NCI-H345 treated with DMSO at 0.1 percent for 48 hours (cell line): ENCODE measurements at regions not wholly inside any gene's neighbourhood (a gene's known extent, or its start where the extent isn't known, plus 50 kb on each side); places are given as distances from the start of the nearest gene placed in this dataset.
A peak's percentile ranks its signal among the peaks of the same experiment; 100 is the strongest.
"Not testable (repeated sequence)": the region's sequence is repeated elsewhere in the genome, so short reads cannot be mapped to it uniquely, and the experiment has no call there.

Experiments used
- DNase-seq: peaks from one replicate; lab custom pipeline; 2025; ENCODE audit not compliant: unreplicated experiment; lab: John Stamatoyannopoulos, UW

DNA sequence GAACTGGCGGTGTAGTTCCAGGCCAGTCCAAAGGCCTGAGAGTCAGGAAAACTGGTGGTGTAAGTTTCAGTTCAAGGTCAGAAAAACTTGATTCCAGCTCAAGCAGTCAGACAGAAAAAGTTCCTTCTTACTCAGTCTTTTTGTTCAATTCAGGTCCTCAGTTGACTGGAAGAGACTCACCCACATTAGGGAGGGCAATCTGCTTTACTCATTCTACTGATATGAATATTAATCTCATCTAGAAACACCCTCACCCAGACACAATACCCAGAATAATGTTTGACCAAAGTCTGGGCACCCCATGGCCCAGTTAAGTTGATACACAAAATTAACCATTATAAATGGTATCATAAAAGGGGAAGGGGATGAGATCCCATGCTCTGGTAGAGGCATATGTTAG is 50.1 kb upstream of the LTA4H start:
- DNase-seq: no peak

- not testable (repeated sequence) for DNase-seq
These were observed 50.8 kb upstream of the LTA4H start for GRCh38 chr12:96086190-96086589.

DNA sequence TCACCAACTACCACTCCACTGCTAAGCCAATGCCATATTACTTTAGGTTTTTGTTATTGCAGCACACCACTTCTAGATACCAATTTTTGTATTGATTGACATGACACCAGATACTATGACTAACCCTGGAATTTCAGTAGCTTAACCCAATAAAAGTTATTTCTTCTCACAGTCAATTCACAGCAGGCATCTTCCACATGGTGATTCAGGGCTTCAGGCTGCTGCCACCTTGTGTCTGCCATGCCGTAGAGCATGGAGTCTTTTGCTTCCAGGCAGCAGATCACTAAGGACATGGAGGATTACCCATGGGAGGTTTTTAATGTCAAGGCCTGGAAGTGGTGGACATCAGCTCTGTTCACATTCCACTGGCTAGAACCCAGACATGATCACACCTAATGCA is 56.4 kb upstream of the LTA4H start:
- no peak for DNase-seq

DNA sequence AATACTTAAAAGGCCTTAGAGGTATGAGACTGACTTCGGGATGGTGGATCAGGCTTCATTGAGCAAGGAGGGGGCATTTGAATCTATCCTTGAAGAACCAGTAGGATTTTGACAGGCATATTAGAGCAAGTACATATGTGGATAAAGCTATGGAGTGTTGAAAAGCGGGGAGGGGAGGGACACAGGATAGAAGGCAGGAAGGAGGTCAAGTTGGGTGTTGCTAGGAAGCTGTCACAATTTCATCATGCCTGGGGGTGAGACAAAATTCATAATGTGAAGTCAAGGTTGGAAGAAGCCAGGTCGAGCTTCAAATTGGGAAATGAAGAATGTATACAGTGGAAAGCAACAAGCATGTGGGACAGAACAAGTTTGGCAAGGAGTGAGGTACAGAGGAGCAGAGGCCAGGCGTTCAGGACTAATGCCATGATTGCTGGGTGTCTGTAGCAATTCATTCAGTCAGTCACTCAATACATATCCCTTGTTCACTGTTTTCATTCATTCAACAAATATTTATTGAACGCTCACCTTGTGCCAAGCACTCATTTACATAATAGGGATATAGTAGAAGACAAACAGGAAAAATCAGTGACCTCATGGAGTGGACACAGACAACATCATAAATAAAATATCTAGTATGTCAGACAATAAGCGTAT is 58.3 kb upstream of the LTA4H start:
- no peak for DNase-seq

GRCh38 chr12:96094201-96094600 is 58.8 kb upstream of the LTA4H start:
- peak; percentile 19 for DNase-seq

DNA sequence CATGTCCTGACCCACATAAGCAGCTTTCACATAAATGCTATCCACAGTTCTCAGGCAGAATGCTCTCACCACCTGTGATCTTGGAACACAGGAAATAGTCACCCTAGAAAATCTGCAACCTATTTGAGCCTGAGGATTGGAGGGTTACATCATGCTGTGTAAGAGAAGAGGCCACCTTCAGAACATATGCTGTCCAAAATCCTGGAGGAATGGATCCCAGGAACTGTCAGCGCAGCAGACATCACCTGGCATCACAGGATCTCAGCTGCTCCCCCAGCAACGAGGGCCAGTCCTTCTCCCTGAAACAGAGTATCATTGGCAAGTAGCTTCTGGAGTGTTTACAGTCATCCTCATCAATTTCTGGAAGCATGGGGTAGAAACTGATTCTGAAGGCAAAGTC is 63.2 kb upstream of the LTA4H start:
- DNase-seq: no peak

DNA sequence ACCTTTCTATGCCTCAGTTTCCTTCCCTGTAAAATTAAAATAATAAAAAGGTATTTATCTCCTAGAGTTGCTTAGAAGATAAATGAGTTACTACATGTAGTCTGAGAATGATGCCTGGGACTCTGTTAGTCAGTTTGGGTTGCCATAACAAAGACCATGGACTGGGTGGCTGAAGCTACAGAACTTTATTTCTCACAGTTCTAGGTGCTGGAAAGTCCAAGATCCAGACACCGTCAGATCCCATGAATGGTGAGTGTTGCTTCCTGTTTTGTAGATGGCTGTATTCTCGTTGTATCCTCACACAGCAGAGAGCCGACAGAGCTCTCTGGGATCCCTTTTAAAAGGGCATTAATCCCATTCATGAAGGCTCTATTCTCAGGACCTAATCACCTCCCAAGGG is 64.0 kb upstream of the LTA4H start:
- no peak for DNase-seq

DNA sequence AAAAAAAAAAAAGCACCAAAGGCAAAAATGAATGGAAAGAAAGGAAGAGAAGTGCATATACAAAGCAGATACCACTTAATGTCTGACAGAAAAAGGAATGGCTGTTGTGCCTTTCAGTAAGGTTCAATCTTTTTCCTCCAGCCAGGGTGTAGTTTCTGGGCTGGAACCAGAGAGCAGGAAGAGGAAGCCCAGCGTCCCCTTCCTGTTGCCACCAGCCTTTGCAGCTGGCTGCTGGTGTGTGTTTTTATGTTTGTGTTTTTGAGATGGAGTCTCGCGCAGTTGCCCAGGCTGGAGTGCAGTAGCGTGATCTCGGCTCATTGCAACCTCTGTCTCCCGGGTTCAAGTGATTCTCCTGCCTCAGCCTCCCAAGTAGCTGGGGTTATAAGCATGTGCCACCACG is 64.6 kb upstream of the LTA4H start:
- DNase-seq: no peak

- no peak for DNase-seq
These were observed 66.4 kb upstream of the LTA4H start for GRCh38 chr12:96101806-96102205.

DNA sequence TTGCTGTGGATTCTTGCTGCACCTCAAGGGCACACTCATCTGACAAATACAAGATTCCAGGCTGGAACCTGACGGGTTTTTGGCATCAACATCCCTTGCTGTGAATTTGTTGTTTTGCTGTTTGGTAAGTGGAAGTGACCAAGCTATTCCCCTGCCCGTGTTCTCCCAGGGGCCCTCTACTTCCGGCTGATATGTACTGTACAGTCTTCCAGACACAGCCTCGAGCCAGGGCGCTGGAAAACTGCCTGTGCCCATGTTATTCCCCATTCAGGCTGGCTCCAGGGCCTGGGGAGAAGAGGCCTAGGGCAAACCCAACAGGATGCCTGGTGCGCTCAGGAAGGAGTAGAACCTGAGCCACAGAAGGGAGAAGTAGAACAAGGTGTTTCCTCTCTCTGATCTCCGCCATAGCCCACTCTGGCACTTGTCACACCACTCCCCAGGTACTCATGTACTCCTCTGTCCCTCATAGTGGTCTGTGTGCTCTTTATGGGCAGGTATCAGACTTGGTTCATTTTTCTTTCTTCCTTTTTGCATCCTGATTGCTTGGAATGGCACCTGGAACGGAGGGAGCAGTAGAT is 67.8 kb upstream of the LTA4H start:
- no peak for DNase-seq

DNA sequence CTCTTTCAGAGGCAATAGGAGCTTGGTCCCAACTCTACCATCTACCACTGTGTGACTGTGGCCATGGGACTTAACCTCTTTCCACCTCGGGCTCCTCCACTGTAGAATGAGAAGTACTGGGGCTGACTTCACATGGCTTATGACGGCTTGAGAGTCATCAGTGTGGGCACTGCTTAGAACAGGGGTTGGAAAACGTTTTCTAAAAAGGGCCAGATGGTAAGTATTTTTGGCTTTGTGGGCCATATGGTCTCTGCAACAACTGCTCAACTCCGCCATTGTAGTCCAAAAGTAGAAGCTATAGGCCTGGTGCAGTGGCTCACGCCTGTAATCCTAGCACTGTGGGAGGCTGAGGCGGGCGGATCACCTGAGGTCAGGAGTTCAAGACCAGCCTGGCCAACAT is 69.2 kb upstream of the LTA4H start:
- no peak for DNase-seq

DNA sequence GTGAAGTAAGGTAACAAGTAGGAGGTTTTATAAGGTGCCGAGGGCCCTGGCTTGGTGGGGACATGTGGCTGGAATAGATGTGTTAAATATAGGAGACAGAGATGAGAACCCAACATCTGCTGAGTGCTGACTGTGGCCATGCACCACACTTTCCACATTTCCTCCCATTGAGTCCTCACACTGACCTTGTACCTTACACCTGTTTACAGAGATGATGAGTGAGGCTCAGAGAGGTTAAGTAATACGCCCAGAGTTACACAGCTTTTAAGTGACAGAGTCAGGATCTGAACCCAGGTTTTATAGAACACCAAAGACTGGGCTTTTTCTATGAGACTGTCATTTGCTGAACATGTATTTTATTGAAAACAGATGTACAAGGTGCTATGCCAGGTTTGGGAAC is 70.8 kb upstream of the LTA4H start:
- DNase-seq: no peak

DNA sequence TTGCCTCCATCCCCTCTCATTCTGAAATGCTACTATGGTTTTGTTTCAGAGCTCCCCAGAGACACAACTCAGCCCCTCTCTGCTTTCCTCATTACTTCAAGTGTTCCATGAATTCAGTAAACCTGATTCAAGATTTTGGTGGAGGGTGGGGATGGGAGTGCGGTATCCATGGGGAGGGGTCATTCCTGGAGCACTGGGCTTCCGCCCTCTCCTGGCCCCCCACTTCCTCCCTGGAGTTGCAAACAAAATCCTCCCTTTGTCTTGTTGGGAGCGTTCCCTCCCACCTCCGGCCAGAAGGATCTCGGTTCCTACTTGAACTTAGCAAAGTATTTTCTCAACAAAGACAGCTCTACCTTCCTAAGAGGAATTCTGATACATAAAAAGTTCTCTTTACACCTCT is 71.8 kb upstream of the LTA4H start:
- DNase-seq: no peak

DNA sequence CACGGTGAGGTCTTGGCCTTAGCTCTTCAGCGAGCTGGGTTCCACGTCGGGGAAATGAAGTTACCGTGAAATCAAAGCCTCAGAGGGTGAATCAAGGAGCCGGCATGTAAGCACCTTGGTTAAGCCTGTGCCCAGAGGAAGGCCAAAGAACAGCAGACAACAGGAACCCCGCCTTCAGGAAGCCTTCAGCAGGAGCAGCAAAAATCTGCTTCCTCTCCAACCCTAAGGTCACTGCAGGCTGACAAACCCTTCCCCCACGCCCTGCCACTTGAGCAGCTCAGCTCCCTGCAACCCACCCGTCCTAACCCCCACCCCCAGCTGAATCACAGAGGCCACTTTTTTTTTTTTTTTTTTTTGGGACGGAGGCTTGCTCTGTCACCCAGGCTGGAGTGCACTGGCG is 72.9 kb upstream of the LTA4H start:
- no peak for DNase-seq

DNA sequence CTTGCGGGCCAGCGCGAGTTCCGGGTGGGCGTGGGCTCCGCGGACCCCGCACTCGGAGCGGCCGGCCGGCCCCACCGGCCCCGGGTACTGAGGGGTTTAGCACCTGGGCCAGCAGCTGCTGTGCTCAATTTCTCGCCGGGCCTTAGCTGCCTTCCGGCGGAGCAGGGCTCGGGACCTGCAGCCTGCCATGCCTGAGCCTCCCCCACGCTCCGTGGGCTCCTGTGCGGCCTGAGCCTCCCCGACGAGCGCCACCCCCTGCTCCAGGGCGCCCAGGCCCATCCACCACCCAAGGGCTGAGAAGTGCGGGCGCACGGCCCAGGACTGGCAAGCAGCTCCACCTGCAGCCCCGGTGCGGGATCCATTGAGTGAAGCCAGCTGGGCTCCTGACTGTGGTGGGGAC is 73.6 kb upstream of the LTA4H start:
- not testable (repeated sequence) for DNase-seq

DNA sequence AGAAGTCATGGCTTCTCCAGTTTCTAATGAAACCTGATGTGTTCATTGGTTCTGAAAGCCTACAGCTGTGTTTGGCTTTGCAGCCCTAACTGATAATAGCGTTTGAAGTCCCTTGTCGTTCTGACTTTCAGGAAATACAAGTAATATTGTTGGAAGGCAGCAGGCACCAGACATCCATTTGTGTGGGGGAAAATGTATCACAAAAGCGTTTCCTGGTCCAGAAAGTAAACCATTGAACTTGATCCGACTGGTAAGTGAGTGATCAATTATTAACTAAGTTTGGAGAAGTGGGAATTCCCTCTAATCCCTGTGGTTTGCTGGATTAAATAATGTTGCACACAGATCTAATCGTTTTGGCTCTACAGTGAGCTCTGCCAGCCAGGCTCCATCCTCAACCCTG is 77.3 kb upstream of the LTA4H start:
- DNase-seq: no peak

GRCh38 chr12:96117460-96117859 is 76.7 kb upstream of the ELK3 start:
- DNase-seq: no peak

- no peak for DNase-seq
These were observed 73.6 kb upstream of the ELK3 start for GRCh38 chr12:96120359-96121100.

- no peak for DNase-seq
These were observed 72.9 kb upstream of the ELK3 start for GRCh38 chr12:96121271-96121711.

GRCh38 chr12:96128292-96128691 is 65.9 kb upstream of the ELK3 start:
- not testable (repeated sequence) for DNase-seq

DNA sequence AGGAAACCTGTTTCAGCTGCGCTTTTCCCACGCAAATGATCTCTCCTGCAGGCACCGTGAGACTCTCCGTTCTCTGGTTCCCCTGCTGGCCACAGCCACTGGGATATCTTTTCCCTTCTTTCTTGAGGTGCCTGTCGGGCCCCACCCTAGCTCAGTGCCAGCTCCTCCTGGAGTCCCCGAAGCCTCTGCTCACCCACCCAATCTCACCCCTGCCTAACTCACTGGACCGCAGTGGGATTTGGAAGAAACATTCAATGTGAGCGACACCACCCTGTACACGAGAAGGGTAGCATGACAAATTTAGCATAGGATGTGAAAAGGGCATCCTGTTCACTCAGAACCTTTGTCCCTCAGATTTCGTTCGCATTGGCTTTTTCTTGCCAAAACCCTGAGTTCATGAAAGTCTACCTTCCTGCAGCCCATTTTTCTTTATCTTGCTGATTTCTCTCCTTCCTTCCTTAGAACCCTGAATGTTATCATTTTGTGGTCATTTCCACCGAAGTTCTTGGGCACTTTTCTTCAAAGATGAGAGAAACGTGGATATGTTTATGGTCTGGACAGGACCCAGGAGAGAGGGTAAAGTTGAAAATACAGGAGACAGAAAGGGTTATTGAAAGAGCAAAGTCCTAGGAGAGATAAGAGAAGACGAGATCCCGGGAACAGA is 63.6 kb upstream of the ELK3 start:
- DNase-seq: no peak

DNA sequence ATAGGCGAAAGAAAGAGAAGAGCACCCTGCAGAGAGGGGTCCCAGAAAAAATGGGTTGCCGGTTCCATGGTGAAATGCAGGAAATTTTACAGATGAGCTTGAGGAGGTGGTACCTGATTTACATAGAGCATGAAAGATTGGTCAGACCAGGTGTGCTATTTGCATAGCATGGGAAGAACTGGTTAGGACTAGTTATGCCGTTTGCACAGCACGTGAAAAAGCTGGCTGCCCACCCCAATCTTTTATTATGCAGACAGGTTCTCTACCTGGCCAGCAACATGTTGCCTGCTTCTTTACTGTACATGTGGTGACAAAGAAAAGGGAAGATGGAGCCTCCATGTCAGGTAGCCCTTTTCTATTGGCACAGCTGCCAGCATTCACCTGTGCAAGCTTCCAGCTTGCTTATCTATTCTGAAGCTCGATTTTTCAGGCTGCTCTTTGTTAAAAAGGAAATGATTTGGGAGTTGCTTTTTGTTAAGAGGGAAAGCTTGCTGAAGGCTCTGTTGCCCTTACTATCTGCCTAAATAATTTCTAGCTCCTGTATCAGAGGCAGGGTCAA is 62.9 kb upstream of the ELK3 start:
- DNase-seq: no peak
